ENCODE measurements at regions not wholly inside any gene's neighbourhood (a gene's known extent, or its start where the extent isn't known, plus 50 kb on each side); places are given as distances from the start of the nearest gene placed in this dataset.
"Not testable (repeated sequence)": the region's sequence is repeated elsewhere in the genome, so short reads cannot be mapped to it uniquely, and the experiment has no call there.

DNA sequence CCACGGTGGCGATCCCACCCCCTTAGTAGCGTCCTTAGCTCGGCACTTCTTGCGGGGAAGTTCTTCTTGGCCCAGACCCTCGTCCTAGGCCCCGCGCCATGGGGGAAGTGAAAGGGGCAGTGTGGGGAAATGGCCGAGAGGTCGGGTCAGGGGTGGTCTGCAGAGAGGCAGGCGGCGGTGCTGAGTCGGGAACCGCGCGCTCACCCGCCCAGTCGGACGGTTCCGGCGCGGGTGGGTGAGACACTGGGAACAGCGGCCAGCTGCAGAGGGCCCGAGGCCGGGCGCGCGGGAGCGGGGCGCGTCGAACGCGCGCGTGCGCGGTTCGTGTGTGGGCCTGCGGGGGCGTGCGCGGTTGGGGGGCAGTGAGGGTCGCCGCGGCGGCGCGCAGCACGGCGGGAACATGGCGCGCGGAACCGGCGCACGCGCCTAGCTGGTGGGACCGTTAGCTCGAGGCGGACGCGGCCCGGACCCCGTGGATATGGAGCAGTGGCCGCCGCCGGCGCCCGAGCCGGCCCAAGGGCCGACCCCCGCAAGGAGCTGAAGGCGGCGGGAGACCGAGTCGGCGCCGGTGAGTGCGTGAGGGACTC, 246.9 kb downstream of the GOLGA6L6 start:
- in situ Hi-C loops (cut with HindIII; ENCODE audit: low sequenced_read_pairs) = no loop called here
- TF ChIP-seq, protein P1, sequence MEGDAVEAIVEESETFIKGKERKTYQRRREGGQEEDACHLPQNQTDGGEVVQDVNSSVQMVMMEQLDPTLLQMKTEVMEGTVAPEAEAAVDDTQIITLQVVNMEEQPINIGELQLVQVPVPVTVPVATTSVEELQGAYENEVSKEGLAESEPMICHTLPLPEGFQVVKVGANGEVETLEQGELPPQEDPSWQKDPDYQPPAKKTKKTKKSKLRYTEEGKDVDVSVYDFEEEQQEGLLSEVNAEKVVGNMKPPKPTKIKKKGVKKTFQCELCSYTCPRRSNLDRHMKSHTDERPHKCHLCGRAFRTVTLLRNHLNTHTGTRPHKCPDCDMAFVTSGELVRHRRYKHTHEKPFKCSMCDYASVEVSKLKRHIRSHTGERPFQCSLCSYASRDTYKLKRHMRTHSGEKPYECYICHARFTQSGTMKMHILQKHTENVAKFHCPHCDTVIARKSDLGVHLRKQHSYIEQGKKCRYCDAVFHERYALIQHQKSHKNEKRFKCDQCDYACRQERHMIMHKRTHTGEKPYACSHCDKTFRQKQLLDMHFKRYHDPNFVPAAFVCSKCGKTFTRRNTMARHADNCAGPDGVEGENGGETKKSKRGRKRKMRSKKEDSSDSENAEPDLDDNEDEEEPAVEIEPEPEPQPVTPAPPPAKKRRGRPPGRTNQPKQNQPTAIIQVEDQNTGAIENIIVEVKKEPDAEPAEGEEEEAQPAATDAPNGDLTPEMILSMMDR (IDR thresholded peaks at IDR 0.05; ENCODE audit: low read depth, low read length) = no peak
- no peak overlapping the region for H3K4me3 ChIP-seq (ENCODE audit: low read depth, low read length)
- DNase-seq (ENCODE audit: low read depth, low spot score) = no peak

DNA sequence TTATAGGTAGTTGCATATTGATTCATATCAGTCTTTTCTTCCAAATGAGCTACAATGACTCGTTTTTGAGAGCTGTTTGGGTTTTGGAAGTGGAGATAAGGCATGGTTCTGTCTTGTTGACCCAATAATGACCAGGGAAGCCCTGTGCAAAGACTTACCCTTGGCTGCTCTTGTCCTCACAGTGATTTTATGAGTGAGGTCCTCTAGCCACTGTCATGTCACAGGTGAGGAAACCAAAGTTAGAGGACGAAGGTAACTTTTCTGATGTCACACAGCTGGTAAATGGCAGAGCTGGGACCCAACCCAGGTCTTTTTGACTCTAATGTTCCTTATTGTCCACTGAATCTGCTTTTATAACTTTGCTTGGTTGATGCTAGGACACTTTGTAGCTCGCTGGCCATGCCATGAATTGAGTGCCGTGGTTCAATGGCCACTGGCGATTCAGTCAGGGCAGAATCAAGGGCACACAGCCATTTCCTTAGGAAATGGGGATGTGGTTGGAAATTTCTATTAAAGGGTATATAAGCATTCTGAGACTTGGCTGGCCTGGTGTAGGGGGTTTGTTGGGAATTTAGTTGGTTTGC, 249.1 kb downstream of the GOLGA6L6 start:
- DNase-seq (ENCODE audit: low read depth, low spot score); in situ Hi-C loops (cut with HindIII; ENCODE audit: low sequenced_read_pairs); H3K4me3 ChIP-seq (ENCODE audit: low read depth, low read length): not testable (repeated sequence)

DNA sequence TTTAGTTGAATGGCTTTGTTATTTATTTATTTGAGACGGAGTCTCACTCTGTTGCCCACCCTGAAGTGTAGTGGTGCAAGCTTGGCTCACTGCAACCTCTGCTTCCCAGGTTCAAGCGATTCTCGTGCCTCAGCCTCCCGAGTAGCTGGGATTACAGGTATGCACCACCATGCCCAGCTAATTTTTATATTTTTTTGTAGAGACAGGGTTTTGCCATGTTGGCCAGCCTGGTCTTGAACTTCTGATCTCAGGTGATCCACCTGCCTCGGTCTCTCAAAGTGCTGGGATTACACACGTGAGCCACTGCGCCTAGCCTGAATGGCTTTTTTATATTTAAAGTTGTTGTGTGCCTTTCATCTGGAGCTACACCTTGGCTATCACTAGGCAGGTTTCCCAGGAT, 250.0 kb downstream of the GOLGA6L6 start:
- DNase-seq (ENCODE audit: low read depth, low spot score); in situ Hi-C loops (cut with HindIII; ENCODE audit: low sequenced_read_pairs); H3K4me3 ChIP-seq (ENCODE audit: low read depth, low read length): not testable (repeated sequence)

DNA sequence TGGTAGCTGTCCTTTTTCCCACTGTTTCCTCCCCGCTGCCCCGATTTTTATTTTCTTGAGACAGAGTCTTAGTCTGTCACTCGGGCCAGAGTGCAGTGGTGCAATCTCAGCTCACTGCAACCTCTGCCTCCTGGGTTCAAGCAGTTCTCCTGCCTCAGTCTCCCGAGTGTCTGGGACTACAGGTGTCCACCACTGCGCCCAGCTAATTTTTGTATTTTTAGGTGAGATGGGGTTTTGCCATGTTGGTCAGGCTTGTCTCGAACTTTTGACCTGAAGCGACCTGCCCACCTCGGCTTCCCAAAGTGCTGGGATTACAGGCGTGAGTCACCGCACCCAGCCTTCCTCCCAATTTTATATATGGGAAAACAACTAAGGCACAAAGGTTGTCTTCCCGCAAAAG, 251.0 kb downstream of the GOLGA6L6 start:
- DNase-seq (ENCODE audit: low read depth, low spot score); H3K4me3 ChIP-seq (ENCODE audit: low read depth, low read length); in situ Hi-C loops (cut with HindIII; ENCODE audit: low sequenced_read_pairs): not testable (repeated sequence)

DNA sequence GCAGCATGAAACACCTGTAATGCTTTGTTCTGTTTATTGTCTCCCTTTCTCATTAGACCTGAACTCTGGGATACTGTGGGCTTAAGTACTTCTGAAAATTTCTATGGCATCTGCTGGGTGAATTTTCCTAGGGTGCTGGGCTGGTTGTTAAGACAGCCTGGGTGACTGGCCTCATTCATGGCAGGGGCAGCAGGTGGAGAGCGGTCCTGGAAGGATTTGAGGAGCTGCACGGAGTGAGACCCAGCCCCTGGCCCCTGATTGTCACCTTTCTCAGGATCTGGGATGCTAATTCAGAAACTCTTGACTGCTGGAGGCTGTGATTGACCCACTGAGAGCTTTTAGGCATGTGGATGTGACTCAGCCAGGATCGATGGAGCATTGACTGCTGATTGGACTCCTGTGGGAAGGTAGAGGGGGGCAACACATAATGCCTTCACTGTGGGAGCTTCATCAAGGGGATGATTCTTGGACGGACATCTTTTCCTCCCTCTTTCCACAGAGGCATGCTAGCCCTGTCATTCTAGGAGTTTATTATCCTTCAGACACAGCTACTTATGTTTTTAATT, 252.0 kb downstream of the GOLGA6L6 start:
- DNase-seq (ENCODE audit: low read depth, low spot score); in situ Hi-C loops (cut with HindIII; ENCODE audit: low sequenced_read_pairs): not testable (repeated sequence)

DNA sequence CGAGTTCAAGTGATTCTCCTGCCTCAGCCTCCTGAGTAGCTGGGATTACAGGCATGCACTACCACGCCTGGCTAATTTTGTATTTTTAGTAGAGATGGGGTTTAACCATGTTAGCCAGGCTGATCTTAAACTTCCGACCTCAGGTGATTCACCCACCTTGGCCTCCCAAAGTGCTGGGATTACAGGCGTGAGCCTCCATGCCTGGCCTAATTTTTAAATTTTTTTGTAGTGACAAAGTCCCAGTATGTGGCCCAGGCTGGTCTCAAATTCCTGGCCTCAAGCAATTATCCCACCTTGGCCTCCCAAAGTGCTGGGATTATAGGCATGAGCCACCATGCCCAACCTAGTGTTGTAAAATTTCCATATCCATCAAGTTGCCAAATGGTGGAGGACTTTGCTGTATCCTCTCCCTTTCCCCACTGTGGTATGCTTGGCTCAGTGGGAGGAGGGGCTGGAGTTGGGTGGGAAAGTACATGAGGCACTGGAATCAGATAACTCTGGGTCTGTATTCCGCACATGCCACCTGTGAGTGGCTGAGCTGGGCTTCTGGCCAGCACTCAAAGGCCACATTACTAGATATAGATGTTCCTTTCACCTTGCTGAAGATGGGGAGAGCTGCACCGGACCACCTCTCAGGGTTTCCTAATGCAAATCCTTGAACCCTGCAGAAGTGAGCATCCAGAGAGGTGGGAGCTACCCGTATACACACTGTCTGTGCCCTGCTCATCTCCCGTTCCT, 252.6 kb downstream of the GOLGA6L6 start:
- H3K4me3 ChIP-seq (ENCODE audit: low read depth, low read length); DNase-seq (ENCODE audit: low read depth, low spot score); in situ Hi-C loops (cut with HindIII; ENCODE audit: low sequenced_read_pairs): not testable (repeated sequence)

More for the DNA sequence above, 252.0 kb downstream of the GOLGA6L6 start:
- not testable (repeated sequence) for H3K4me3 ChIP-seq (ENCODE audit: low read depth, low read length)

DNA sequence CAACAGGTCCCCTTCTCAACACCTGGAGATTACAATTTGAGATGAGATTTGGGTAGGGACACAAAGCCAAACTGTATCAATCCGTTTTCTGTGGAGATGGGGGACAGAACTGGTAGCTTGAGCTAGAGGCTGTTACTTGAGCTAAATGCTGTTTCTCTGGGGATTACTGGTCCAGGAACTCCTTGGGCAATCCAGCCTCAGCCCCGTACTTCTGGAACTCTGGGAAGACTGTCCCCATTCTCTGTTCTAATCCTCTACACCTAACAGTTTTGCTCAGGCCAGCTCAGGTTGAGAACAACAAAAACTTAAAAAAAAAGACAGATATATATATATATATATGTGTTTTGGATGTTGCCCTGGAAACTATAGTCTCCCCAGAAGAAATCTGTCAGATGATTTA, 255.0 kb downstream of the GOLGA6L6 start:
- DNase-seq (ENCODE audit: low read depth, low spot score); in situ Hi-C loops (cut with HindIII; ENCODE audit: low sequenced_read_pairs); H3K4me3 ChIP-seq (ENCODE audit: low read depth, low read length): not testable (repeated sequence)

DNA sequence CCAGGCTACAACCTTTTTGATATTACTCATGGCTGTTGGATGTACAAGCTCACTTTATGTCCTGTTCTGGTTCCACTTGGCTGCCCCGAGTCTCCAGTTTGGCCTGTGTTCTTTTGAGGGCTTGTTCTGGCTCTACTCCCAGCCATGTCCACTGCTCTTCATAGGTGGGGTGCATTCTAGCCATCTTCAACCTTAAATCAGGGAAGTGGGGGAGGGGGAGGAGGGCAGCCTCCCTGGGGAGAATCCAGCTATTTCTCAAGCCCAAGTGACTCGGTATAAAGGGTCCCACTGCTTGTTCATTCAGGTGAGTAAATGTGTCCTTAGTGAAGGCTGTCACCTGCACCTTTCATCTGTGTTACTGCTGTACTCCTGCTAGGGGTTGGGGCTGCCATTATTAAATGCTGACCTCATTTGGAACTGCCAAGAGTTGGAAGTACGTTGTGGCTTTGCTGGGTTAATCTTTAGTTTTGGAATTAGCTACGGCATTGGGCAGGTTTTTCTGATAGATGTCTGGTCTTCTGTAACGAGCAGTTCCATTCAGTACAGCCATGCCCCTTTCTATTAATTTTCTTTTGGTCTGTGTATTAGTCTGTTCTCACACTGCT, 255.8 kb downstream of the GOLGA6L6 start:
- H3K4me3 ChIP-seq (ENCODE audit: low read depth, low read length); in situ Hi-C loops (cut with HindIII; ENCODE audit: low sequenced_read_pairs); DNase-seq (ENCODE audit: low read depth, low spot score): not testable (repeated sequence)

DNA sequence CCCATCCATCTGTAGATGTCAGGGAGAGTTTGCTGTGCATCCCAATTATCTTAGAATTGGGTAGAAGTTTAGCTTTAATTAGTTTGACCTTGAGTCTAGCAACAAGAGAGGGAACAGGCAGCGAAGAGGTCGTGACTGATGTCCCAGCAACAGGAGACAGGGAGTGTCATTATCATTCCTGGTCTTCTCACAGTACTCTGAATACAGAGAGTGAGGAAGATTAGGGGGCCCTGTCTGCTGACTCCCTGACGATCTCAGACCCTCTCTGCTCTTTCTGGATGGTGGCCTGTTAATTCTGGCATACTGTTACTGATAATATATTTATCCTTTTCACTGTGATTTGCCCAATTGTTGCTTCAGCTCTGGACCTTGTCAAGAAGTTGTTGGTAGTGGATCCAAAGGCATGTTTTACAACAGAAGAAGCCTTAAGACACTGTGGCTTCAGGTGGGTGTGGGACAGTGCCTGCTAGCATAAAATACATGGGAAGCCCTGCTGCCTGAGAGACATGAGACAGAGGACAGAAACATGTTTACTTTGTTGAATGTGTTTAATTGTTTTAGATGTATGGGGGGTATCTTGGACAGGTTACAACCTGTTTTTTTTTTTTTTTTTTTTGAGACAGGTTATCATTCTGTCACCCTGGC, 256.6 kb downstream of the GOLGA6L6 start:
- in situ Hi-C loops (cut with HindIII; ENCODE audit: low sequenced_read_pairs); H3K4me3 ChIP-seq (ENCODE audit: low read depth, low read length); DNase-seq (ENCODE audit: low read depth, low spot score): not testable (repeated sequence)

DNA sequence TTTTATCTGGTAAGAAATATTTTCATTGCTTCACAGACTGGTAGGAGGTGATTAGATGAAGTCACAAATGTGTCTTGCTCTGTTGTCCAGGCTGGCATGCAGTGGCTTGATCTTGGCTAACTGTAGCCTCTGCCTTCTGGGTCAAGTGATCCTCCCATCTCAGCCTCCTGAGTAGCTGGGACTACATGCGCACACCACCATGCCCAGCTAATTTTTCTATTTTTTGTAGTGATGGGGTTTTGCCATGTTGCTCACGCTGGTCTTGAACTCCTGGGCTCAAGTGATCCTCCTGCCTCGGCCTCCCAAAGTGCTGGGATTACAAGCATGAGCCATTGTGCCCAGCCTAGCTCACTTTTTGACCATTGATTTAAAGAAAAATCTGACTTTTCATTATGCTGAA, 257.9 kb downstream of the GOLGA6L6 start:
- H3K4me3 ChIP-seq (ENCODE audit: low read depth, low read length); DNase-seq (ENCODE audit: low read depth, low spot score); in situ Hi-C loops (cut with HindIII; ENCODE audit: low sequenced_read_pairs): not testable (repeated sequence)

DNA sequence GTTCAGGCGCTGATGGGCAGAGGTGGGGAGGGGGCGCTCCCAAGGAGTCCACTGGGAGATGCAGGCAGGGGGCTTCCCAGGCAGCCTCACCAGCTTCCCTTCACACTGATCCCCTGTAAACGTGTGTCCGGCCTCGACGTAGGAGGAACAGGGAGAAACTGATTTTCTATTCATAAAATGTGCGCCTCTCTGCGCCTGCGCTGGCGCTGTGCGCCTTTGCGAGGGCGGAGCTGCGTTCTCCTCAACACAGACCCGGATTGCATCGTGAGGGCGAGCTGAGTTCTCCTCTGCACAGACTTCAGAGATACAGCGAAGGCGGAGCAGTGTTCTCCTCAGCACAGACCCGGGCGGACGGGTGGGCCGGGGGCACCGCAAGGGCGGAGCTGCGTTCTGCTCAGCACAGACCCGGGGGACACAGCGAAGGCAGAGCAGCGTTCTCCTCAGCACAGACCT, 259.1 kb downstream of the GOLGA6L6 start:
- H3K4me3 ChIP-seq (ENCODE audit: low read depth, low read length); DNase-seq (ENCODE audit: low read depth, low spot score); in situ Hi-C loops (cut with HindIII; ENCODE audit: low sequenced_read_pairs): not testable (repeated sequence)

DNA sequence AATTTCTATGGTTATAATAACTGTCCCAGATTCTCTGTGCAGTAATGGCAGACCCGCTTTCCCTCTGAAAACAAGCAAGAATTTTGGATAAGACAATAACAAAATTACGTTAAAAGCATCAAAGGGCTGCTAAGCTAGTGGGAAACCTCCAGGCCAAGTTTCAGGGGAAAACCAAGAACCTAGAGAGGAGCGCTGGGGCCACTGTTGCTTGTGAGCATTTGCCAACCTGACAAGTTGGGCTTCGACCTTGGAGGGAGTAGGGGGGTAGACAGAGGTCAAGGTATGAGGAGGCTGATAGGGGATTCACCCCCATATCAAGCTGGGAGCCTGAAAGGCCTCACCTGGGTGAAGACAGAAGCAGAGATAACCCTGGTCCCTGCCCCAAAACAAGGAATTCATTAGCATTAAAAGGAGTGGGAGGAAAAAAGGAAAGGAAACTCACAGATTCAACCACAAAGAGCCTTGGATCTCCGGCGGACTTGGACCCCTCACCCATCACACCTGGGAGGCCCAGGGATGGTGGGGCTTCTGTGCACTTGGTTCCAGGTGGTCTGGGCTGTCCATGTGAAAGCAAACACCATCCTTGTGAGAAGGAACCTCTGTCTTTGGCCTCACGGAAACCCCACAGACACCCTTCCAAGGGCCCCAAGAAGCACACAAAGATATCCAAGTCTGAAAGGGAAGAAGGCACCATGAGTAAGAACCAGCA, 259.9 kb downstream of the GOLGA6L6 start:
- DNase-seq (ENCODE audit: low read depth, low spot score); in situ Hi-C loops (cut with HindIII; ENCODE audit: low sequenced_read_pairs): not testable (repeated sequence)

More for the DNA sequence above, 259.9 kb downstream of the GOLGA6L6 start:
- H3K4me3 ChIP-seq (ENCODE audit: low read depth, low read length) = not testable (repeated sequence)
